Peyer's patch (tissue), 4 donors: ENCODE measurements at regions not wholly inside any gene's neighbourhood (a gene's known extent, or its start where the extent isn't known, plus 50 kb on each side); places are given as distances from the start of the nearest gene placed in this dataset.
"Not testable (repeated sequence)": the region's sequence is repeated elsewhere in the genome, so short reads cannot be mapped to it uniquely, and the experiment has no call there.

ENCODE experiments used
- DNase-seq, 3 donors: peaks; one replicate each; pipeline ENCODE4 v3.0.0-alpha.2; 2017 to 2019
- H3K27ac ChIP-seq, 4 donors: fragments of 200-600 bp; sonication (generic); one replicate each; pipeline ENCODE4 v1.5.1; 2016 to 2019
- H3K27me3 ChIP-seq, 2 donors: fragments of 200-600 bp; sonication (generic); one replicate each; pipeline ENCODE4 v1.5.1; 2019
- H3K36me3 ChIP-seq, 3 donors: fragments of 200-600 bp; sonication (generic); one replicate each; pipeline ENCODE4 v1.5.1; 2016 to 2019
- H3K4me1 ChIP-seq, 4 donors: fragments of 200-600 bp; sonication (generic); one replicate each; pipeline ENCODE4 v1.5.1; 2016 to 2019
- H3K4me3 ChIP-seq, 4 donors: fragments of 200-600 bp; sonication (generic); 1 replicate in 3 of 4; 2 replicates in 1 of 4; pipeline ENCODE4 v1.5.1; 2016 to 2019; ENCODE audit warnings: mild to moderate bottlenecking in 1 of 4
- H3K9me3 ChIP-seq, 4 donors: fragments of 200-600 bp; sonication (generic); one replicate each; pipeline ENCODE4 v1.5.1; 2016 to 2019; ENCODE audit warnings: mild to moderate bottlenecking in 1 of 4
- CTCF ChIP-seq, 6 experiments: fragments of 450-650 bp in 4 of 6; fragments of 200-600 bp in 2 of 6; sonication (generic) in 1 of 6; IDR thresholded peaks; one replicate each; pipeline ENCODE4 v1.5.1; 2017 to 2019; ENCODE audit warnings: antibody characterized with exemption in 6 of 6, mild to moderate bottlenecking in 3 of 6, moderate library complexity in 1 of 6
- POLR2A ChIP-seq, 2 donors: fragments of 450-650 bp; IDR thresholded peaks; one replicate each; pipeline ENCODE4 v1.5.1; 2017; ENCODE audit warnings: antibody characterized with exemption in 2 of 2, mild to moderate bottlenecking in 2 of 2, moderate library complexity in 2 of 2

DNA sequence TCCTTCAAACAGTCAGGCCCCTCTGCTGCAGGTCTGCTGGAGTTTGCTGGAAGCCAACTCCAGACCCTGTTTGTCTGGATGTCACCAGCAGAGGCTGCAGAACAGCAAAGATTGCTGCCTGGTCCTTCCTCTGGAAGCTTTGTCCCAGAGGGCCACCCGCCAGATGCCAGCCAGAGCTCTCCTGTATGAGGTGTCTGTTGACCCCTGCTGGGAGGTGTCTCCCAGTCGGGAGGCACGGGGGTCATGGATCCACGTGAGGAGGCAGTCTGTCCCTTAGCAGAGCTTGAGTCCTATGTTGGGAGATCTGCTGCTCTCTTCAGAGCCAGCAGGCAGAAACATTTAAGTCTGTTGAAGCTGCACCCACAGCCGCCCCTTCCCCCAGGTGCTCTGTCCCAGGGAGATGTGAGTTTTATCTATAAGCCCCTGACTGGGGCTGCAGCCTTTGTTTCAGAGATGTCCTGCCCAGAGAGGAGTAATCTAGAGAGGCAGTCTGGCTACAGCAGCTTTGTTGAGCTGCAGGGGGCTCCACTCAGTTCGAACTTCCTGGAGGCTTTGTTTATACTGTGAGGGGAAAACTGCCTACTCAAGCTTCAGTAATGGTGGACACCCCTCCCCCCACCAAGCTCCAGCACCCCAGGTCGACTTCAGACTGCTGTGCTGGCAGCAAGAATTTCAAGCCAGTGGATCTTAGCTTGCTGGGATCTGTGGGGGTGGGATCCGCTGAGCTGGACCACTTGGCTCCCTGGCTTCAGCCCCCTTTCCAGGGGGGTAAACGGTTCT lies 72.1 kb downstream of the OGFRL1 start:
- H3K27ac ChIP-seq, H3K9me3 ChIP-seq, H3K36me3 ChIP-seq, H3K4me1 ChIP-seq, H3K4me3 ChIP-seq, H3K27me3 ChIP-seq, DNase-seq: not testable (repeated sequence)

GRCh38 chr6:71364889-71365542 lies 76.4 kb downstream of the OGFRL1 start:
- no peak for DNase-seq
- TF ChIP-seq CTCF (IDR thresholded peaks at IDR 0.05) (no peak), POLR2A (IDR thresholded peaks at IDR 0.05) (no peak)
- Histone ChIP-seq H3K27ac (no peak overlapping the region), H3K4me1 (no peaks in the 10 kb centered on the region), H3K9me3 (no peaks in the 10 kb centered on the region), H3K36me3 (no peaks in the 10 kb centered on the region), H3K4me3 (no peak overlapping the region), H3K27me3 (no peaks in the 10 kb centered on the region)

- H3K4me3 ChIP-seq: no peak overlapping the region
- no peak for DNase-seq
- no peak overlapping the region for H3K27ac ChIP-seq
Observed at GRCh38 chr6:71367756-71368155, 79.1 kb downstream of the OGFRL1 start.

DNA sequence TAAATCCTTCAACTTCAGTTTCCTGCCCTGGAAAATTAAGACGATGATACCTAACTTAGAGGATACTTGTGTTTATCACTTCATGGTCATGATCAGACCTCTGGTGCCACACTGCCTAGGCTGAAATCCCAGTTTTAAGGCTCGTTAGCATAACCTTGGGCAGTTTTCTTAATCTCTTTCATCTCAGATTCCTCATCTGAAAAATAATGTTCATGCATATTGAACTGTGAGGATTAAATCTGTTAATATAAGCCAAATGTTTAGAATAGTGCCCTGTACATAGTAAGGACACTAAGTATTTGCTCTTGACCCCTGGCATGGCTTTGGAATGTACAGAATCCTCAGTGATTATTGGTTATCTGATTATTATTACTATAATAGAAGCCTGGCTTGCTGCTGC lies 79.7 kb downstream of the OGFRL1 start:
- no peaks in the 10 kb centered on the region for H3K27me3 ChIP-seq
- no peaks in the 10 kb centered on the region for H3K9me3 ChIP-seq
- no peaks in the 10 kb centered on the region for H3K36me3 ChIP-seq
- H3K27ac ChIP-seq: no peak overlapping the region
- no peak overlapping the region for H3K4me3 ChIP-seq
- H3K4me1 ChIP-seq: no peaks in the 10 kb centered on the region
- no peak for DNase-seq
- no peak for TF ChIP-seq CTCF (IDR thresholded peaks at IDR 0.05)

More at GRCh38 chr6:71367756-71368155, 79.1 kb downstream of the OGFRL1 start:
- no peaks in the 10 kb centered on the region for H3K36me3 ChIP-seq
- H3K9me3 ChIP-seq: no peaks in the 10 kb centered on the region
- H3K4me1 ChIP-seq: no peaks in the 10 kb centered on the region
- no peaks in the 10 kb centered on the region for H3K27me3 ChIP-seq
- TF ChIP-seq CTCF (IDR thresholded peaks at IDR 0.05) (no peak), POLR2A (IDR thresholded peaks at IDR 0.05) (no peak)

DNA sequence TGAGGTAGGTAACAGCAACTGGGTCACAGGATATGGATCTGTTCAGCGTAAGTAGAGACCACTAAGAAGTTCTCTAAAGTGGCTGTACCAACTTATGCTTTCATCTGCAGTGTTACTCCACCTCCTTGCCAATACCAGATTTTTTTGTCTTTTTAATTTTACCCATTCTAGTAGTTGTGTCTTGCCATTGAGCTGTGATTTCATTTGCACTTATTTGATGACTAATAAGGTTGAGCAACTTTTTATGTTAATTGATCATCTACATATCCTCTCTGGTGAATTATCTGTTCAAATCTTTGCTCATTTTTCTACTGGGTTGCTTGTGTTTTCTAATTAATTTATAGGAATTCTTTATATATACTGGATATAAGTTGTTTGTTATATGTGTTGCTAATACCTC lies 82.9 kb downstream of the OGFRL1 start:
- H3K27me3 ChIP-seq: no peaks in the 10 kb centered on the region

More for the DNA sequence above, 82.9 kb downstream of the OGFRL1 start:
- TF ChIP-seq CTCF (IDR thresholded peaks at IDR 0.05) (no peak), POLR2A (IDR thresholded peaks at IDR 0.05) (no peak)
- Histone ChIP-seq H3K36me3 (no peaks in the 10 kb centered on the region), H3K4me1 (no peaks in the 10 kb centered on the region), H3K4me3 (no peak overlapping the region), H3K27ac (no peak overlapping the region), H3K9me3 (no peaks in the 10 kb centered on the region)
- DNase-seq: no peak
